GM21717 (cell line): ENCODE measurements at regions not wholly inside any gene's neighbourhood (a gene's known extent, or its start where the extent isn't known, plus 50 kb on each side); places are given as distances from the start of the nearest gene placed in this dataset.
"Not testable (repeated sequence)": the region's sequence is repeated elsewhere in the genome, so short reads cannot be mapped to it uniquely, and the experiment has no call there.

ENCODE experiments used
- ATAC-seq: cut with Tn5 transposase; IDR thresholded peaks from one replicate; pipeline ENCODE4 v1.9.1; 2021; ENCODE audit warnings: mild to moderate bottlenecking, moderate library complexity; ENCODE audit not compliant: unreplicated experiment

- no peak for ATAC-seq
Observed at GRCh38 chr3:519026-519425, 322.5 kb downstream of the CHL1 start.

DNA sequence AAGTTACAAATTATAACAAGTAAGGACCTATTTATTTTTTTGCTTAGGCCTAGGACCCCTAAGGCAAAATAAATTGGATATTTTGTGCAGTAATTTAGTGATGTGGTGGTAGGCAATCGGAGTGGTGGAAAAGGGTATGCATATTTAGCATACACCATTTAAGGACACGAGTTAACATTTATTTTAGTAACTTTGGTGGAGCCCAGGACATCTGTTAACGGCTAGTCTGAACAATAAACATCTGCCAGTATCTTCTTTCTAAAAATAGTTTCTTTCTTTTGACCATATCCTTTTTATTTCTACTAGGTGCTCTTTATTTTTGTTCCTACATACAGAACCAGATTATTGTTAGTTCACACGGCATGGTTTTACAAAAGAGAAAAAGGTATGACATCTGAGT is 326.3 kb downstream of the CHL1 start:
- no peak for ATAC-seq

DNA sequence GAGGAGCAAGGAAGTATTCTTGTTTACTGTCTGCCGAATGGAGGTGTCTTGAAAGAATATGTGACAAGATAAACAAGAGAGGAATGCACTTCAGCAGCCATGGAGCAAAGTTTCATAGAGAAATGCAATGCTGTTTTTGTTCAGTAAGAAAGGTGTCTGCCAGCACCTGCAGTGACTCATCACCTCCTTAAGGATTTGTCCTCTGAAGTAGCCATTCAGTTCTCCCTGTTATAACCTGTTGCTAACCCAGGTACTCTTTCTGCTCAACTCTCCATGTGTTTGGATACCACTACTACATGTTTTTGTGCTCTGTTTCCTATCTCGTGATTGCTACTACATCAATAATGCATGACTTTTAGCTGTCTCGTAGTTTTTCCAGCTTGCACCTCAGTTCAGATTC is 328.9 kb downstream of the CHL1 start:
- no peak for ATAC-seq

- no peak for ATAC-seq
Observed at GRCh38 chr3:535566-536416, 339.2 kb downstream of the CHL1 start.

DNA sequence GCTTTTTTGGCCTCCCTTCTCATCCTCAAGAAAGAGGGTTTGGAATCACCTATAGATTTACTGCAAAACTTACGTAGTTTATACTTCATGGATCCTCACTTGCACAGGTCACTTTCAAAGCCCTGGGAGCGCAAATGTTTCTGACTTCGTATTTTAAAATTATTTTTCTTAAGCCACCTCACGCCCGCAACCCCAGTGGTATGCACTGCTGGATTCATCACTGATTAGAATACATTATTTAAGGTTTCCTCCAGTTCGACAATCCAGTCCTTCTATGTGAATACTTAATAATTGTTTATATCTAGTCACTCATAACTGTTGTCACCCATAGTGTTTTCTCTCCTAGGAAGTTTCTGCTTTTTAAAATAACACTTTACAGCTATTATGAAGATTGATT is 339.9 kb downstream of the CHL1 start:
- no peak for ATAC-seq

GRCh38 chr3:541062-541801 is 344.7 kb downstream of the CHL1 start:
- no peak for ATAC-seq

DNA sequence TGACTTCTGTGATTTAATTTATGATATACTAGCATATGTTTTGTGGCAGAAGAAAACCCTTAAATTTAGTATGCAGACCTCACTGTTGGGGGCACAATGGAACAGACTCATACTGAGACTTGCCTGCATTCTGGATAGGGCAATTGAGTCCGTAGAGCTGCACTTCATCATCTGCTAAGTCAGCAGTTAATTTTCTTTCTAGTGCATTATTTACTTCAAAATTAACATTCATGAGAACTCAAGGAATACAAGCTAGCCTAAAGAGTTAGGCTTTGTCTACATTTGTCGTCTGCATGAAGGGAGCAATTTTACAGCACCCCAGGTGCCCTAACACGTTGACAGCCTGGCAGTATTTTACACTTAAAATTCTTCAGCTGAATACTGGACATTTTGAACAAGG is 345.5 kb downstream of the CHL1 start:
- no peak for ATAC-seq

DNA sequence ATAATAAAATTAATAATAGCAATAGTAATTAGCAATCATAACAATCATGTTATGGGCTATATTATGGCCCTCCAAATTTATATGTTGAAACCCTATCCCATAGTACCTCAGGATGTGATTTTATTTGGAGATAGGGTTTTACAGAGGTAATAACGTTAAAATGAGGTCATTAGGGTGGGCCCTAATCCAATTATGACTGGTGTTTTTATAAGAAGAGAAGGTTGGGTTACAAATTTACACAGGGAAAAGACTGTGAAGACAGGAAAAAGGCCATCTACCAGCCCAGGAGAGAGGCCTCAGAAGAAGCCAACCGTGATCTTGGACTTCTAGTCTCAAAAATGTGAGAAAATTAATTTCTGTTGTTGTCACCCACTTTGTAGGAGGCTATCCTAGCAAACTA is 353.1 kb downstream of the CHL1 start:
- ATAC-seq, result no peak

DNA sequence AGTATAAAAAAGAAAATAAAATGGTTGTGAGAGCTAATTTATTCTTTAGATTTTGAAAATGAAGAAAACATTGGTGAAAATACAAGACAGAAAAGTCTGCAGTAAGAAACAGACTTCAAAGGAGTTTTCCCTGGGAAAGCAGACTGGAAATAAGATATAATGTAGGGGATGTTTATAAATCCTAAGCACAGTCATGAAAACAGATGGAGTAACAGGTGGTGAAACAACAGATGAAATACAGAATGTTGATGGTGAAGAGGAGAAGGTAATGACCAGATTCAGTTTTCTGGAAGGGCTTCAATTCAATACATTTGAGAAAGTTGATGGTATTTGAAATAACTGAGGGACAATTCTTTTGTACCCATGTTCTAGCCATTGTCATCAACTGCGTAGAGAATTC is 353.9 kb downstream of the CHL1 start:
- ATAC-seq, result no peak

DNA sequence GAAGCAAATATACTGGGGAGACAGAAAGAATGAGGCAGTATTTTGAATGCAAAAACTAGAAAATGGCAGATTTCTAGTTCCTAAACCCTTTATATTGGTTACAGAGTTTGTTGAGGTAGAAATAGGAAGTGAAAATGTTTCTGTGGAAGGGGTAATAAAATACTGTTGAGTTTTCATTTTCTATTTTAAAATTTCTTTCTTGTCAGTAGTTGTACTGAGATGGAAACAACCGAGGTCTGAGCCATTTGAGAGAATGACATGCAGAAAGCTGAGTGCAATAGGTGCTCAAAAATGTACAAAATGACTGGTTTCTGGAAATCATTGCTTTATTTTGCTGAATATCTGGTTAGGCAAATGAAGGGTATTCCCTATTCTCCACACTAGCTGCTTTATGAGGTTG is 361.4 kb downstream of the CHL1 start:
- peak; percentile 97 for ATAC-seq

DNA sequence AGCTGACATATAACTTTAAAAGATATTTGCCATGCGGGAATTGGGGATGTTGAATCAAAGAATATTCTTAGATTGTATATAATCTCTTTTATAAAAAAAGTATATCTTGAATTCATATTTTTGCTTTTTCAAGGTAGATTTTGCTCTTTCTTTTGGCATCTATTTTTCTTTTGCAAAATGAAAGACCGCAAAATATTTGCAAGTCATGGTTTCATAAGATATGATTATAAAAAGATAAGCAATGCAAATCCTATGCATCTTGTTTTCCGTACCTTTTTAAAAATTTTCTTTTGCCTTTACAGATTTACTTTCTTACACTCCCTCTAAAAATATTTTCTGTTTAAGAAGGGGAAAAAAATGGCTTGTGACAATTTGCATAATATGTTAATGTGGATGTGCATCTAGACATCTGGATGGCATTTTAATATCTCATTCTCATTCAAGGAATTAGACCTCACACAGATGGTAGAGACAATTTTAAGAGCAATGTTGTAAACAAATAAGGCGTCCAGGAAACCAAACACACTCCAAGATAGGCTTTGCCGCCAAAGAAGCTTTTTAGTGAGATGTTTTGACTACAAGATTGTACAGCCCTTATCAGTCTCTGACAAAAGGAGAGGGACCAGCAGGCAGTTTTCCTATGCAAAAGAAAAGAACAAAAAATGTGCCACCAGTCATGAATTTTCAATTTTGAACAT is 371.1 kb downstream of the CHL1 start:
- ATAC-seq, result no peak

GRCh38 chr3:579529-579928 is 383.0 kb downstream of the CHL1 start:
- not testable (repeated sequence) for ATAC-seq

DNA sequence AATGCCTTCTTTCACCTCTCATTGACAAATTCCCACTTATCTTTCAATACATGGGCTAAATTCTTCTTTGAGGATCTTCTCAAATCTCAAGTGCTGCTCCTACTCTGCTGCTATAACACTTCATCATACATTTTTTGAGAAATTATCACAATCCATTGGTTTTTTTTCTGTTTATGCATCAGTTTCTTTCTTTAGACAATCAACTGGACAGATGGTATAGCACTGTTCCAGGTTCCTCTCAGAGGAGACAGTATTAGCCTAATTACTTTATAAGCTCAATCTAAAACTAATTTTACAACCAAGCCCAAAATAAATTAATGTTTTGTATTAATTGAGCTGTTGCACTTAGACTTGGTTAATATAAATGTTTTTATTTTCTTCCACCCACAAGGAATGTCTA is 392.5 kb downstream of the CHL1 start:
- not testable (repeated sequence) for ATAC-seq

- peak; percentile 68 for ATAC-seq
Observed at GRCh38 chr3:597304-597703, 400.7 kb downstream of the CHL1 start.

GRCh38 chr3:597746-598145 is 401.2 kb downstream of the CHL1 start:
- ATAC-seq, result not testable (repeated sequence)

DNA sequence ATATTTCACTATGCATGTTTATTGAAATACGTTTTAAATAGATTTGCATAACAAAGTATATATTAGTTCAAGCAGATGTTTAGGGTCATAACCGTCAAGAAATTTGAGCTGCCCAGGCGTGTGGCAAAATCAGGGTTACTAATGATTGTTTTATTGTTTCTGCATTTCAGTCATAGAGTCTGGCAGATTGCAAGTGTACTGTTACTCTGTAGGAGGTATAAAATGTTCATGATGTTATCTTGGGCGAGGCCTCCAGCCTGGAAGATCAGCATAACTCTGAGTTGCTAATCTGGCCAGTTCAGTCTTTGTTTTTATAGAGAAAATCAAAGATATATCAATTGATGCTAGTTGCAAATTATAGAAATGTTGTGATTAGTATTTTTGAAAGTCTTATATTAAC is 410.9 kb downstream of the CHL1 start:
- not testable (repeated sequence) for ATAC-seq

DNA sequence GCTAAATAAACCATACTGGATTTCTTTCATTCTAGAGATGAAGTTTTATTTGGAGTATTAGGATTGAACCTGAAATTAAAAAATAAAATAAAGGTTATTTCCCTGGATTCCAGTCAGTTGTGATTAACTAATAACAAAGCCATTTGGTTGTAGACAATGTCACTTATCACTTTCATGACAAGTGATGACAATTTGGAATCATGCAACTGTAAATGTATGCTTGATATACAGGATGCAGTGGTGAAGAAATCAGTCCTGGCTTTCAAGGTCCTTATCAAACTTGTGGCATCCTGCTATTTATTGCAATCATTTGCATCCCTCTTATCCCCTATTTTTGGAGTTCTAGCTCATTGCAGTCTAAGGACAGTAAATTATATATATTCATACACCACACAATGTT is 425.2 kb downstream of the CHL1 start:
- no peak for ATAC-seq

DNA sequence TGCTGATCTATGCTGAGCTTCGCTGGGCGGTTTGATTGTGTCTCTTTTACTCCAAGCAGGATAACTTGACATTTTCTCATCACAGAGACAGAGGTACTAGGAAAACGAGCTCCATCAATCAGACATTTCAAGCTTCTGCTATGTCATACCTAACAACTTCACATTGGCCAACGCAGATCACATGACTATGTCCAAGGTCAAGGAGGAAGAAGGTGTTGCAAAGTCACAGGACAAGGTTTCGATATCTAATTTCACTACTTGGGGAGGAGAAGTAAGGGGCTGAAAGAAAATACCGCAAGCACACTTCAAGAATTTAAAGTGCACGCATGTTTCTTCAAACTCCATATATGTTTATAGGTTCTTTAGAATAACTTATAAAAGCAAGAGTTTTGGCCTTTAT is 425.8 kb downstream of the CHL1 start:
- no peak for ATAC-seq

DNA sequence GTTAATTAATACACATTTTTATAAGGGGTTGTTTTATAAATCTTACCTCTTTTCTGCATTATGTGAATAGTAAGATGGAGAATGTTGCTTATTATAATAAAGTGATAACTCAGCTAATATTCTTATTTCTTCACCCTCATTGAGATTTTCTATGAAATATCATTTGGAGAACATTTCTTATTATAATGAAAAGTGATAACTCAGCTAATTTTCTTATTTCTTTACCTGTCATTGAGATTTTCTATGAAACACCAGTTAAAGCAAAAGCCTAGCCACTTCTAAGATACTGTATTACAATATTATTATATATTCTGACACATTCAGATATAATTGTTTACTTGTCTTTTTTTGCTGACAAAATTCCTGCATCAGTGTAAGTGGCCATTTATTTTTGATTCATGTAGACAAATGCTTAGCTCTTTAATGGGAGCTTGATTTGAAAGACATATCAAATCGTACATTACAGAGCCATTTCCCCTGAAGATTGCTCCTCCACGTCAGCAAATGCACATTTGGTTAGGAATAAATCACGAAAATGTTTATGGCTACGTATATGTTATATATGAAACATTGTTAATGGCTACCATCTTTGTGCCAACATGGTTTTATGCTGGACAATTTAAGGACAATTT is 427.5 kb downstream of the CHL1 start:
- ATAC-seq, result no peak

GRCh38 chr3:632571-633170 is 436.1 kb downstream of the CHL1 start:
- peak; percentile 84 for ATAC-seq

GRCh38 chr3:634511-634910 is 437.9 kb downstream of the CHL1 start:
- no peak for ATAC-seq
